NOMO-1 treated with dmso at 0.1 percent for 144 hours (cell line): ENCODE measurements at regions not wholly inside any gene's neighbourhood (a gene's known extent, or its start where the extent isn't known, plus 50 kb on each side); places are given as distances from the start of the nearest gene placed in this dataset.

Experiments
- DNase-seq: peaks from one replicate; lab custom pipeline; 2025; ENCODE audit not compliant: unreplicated experiment; lab: John Stamatoyannopoulos, UW

- no peak for DNase-seq
Measured at GRCh38 chr12:58252914-58253313, 311.5 kb downstream of the ATP23 start.

- DNase-seq: no peak
Measured at GRCh38 chr12:58253663-58254062, 312.3 kb downstream of the ATP23 start.

GRCh38 chr12:58254463-58255100, 313.2 kb downstream of the ATP23 start:
- no peak for DNase-seq

- no peak for DNase-seq
Measured at GRCh38 chr12:58262796-58263195, 321.4 kb downstream of the ATP23 start.

- no peak for DNase-seq
Measured at GRCh38 chr12:58263816-58264215, 322.4 kb downstream of the ATP23 start.

- no peak for DNase-seq
Measured at GRCh38 chr12:58268069-58268468, 326.7 kb downstream of the ATP23 start.

GRCh38 chr12:58269476-58269875, 328.1 kb downstream of the ATP23 start:
- no peak for DNase-seq

- DNase-seq: no peak
Measured at GRCh38 chr12:58270966-58271705, 329.8 kb downstream of the ATP23 start.

GRCh38 chr12:58272461-58272860, 331.1 kb downstream of the ATP23 start:
- no peak for DNase-seq

GRCh38 chr12:58277231-58277630, 335.9 kb downstream of the ATP23 start:
- no peak for DNase-seq

- DNase-seq: no peak
Measured at GRCh38 chr12:58283553-58283952, 342.2 kb downstream of the ATP23 start.

- no peak for DNase-seq
Measured at GRCh38 chr12:58285551-58285950, 344.2 kb downstream of the ATP23 start.

- no peak for DNase-seq
Measured at GRCh38 chr12:58286353-58286752, 345.0 kb downstream of the ATP23 start.

- DNase-seq: no peak
Measured at GRCh38 chr12:58288190-58288589, 346.8 kb downstream of the ATP23 start.

- DNase-seq: no peak
Measured at GRCh38 chr12:58291106-58291505, 349.7 kb downstream of the ATP23 start.

- no peak for DNase-seq
Measured at GRCh38 chr12:58293308-58293982, 352.1 kb downstream of the ATP23 start.

GRCh38 chr12:58295268-58295667, 353.9 kb downstream of the ATP23 start:
- DNase-seq: no peak

- DNase-seq: no peak
Measured at GRCh38 chr12:58296863-58297262, 355.5 kb downstream of the ATP23 start.

- no peak for DNase-seq
Measured at GRCh38 chr12:58298803-58299202, 357.4 kb downstream of the ATP23 start.

GRCh38 chr12:58299371-58299770, 358.0 kb downstream of the ATP23 start:
- DNase-seq: no peak

GRCh38 chr12:58301038-58301729, 359.8 kb downstream of the ATP23 start:
- no peak for DNase-seq

- DNase-seq: no peak
Measured at GRCh38 chr12:58301730-58302122, 360.4 kb downstream of the ATP23 start.
